22Rv1 (cell line): ENCODE measurements at regions not wholly inside any gene's neighbourhood (a gene's known extent, or its start where the extent isn't known, plus 50 kb on each side); places are given as distances from the start of the nearest gene placed in this dataset.

ENCODE experiments used
- CTCF ChIP-seq: fragments of 450-650 bp; IDR thresholded peaks from 2 replicates; pipeline ENCODE4 v1.5.1; 2017; ENCODE audit warnings: mild to moderate bottlenecking
- ZFX ChIP-seq: fragments of 450-650 bp; IDR thresholded peaks from 2 replicates; pipeline ENCODE4 v1.6.1; 2017; ENCODE audit warnings: antibody characterized with exemption, borderline replicate concordance

DNA sequence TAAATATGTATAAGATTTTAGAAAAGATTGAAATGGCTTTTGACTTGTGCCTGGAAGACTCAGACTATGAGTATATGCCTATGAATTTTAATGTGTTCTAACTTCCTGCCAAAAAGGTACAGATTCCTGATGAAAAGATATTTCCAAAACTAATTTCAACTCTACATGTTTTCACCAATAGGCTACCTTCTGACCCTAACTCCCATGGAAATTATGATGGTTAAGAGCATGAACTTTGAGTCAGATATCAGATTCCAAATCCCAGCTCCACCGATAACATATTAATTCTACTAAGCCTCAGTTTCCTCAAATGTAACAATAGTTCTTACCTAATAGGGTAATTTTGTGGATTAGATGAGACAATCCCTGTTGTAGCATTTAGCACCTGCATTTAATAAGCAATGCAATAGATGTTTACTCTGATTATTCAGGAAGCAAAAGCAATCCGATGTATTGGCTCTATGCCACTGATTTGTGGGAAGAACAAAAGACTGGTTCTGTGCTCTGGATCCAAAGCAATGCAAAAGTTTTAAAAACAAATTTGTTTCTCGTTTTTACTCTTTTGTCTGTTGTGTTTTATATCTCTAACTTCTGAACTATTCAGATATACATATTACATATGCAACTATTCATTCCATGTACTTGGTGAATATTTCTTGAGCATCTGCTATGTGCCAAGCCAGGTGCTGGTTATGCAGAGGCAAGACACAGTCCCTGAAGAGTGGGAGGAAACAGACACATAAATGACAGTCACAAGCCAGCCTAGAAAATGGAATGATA is 115.4 kb downstream of the GATA6 start:
- no peak for TF ChIP-seq CTCF
- no peak for TF ChIP-seq ZFX
